T-helper 2 cell (primary cell): ENCODE measurements at regions not wholly inside any gene's neighbourhood (a gene's known extent, or its start where the extent isn't known, plus 50 kb on each side); places are given as distances from the start of the nearest gene placed in this dataset.
"Not testable (repeated sequence)": the region's sequence is repeated elsewhere in the genome, so short reads cannot be mapped to it uniquely, and the experiment has no call there.

Experiments
- DNase-seq, 5 experiments: peaks; one replicate each; pipeline versions ENCODE4 v3.0.0 to v3.0.0-alpha.2; 2012 to 2022

DNA sequence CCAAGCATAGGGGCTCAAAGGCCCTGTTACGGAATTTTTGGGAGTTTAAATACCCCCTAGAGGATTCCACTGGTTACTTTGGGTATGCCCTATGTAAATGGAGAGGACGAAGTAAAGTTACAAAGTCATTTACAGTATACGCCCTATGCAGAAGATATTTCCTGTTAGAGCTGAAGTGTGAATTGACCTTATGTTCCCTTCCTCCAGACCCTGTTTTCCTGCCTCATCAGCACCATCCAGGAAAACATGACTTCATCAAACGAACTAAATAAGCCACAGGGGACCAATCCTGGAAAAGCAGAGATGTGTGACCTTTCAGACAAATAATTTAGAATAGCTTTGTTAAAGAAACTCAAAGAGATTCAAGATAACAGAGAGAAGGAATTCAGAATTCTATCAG lies 177.4 kb downstream of the SQOR start:
- no peak for DNase-seq

DNA sequence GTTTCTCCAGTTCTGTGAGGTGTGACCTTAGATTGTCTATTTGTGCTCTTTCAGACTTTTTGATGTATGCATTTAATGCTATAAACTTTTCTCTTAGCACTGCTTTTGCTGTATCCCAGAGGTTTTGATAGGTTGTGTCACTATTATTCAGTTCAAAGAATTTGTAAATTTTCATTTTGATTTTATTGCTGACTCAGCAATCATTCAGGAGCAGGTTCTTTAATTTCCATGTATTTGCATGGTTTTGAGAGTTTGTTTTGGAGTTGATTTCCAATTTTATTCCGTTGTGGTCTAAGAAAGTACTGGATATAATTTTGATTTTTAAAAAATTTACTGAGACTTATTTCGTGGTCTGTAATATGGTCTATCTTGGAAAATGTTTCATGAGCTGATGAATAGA lies 182.7 kb downstream of the SQOR start:
- not testable (repeated sequence) for DNase-seq

DNA sequence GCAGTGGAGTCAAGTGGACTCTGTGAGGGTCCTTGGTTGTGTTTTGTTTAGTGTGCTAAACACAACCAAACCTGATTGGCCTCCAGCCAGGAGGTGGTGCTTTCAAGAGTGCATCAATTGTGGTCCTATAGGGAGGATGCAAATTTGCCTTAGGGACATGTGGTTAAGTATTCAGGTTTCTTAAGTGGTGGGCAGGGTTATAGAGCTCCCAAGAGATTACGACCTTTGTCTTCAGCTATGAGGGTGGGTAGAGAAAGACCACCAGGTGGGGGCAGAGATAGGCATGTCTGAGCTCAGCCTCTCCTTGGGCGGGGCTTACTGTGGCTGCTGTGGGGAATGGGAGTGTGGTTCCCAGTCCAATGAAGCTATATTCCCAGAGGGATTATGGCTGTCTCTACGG lies 186.6 kb downstream of the SQOR start:
- no peak for DNase-seq

DNA sequence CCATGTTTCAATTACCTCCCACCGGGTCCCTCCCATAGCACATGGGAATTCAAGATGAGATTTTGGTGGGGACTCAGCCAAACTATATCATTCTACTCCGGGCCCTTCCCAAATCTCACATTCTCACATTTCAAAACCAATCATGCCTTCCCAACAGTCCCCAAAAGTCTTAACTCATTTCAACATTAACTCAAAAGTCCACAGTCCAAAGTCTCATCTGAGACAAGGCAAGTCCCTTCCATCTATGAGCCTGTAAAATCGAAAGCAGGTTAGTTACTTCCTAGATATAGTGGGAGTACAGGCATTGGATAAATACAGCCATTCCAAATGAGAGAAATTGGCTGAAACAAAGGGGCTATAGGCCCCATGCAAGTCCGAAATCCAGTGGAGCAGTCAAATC lies 188.1 kb downstream of the SQOR start:
- not testable (repeated sequence) for DNase-seq

DNA sequence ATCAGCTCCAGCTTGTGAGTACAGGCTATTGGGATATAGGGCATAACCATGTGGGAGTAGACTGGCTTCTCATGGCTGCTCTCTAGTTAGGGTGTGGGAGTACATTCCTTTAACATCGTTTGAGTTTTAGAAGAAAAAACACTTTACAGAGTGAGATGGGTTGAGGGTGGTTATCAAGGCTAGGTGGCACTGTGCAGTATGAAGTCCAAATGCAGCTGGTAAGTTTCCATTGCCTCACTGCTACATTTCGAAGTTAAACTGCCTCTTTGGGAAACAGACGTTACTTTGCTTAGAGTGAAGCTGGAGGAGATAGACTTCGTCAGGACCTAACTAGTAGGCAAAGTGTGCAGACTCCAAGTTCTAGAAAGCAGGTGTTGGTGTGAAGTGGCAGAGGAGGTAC lies 192.4 kb downstream of the SQOR start:
- DNase-seq = no peak

DNA sequence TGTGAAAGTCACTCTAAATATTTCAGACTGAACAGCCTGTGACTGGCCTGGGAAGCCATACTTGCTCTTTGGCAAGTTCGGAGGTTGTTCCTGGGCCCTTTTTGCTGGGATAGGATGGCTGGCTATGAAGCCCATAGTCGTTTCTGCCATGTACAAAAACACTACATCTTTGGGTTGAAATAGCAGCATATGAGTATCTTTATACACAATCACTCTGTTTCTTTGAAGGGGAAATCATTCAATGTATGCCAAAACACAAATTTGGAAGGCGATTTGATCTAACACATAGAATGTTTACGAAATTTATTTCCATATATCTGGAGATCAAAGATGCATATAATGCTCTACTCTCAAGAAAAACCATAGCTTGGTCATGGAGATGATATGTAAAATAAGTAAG lies 192.9 kb downstream of the SQOR start:
- no peak for DNase-seq

DNA sequence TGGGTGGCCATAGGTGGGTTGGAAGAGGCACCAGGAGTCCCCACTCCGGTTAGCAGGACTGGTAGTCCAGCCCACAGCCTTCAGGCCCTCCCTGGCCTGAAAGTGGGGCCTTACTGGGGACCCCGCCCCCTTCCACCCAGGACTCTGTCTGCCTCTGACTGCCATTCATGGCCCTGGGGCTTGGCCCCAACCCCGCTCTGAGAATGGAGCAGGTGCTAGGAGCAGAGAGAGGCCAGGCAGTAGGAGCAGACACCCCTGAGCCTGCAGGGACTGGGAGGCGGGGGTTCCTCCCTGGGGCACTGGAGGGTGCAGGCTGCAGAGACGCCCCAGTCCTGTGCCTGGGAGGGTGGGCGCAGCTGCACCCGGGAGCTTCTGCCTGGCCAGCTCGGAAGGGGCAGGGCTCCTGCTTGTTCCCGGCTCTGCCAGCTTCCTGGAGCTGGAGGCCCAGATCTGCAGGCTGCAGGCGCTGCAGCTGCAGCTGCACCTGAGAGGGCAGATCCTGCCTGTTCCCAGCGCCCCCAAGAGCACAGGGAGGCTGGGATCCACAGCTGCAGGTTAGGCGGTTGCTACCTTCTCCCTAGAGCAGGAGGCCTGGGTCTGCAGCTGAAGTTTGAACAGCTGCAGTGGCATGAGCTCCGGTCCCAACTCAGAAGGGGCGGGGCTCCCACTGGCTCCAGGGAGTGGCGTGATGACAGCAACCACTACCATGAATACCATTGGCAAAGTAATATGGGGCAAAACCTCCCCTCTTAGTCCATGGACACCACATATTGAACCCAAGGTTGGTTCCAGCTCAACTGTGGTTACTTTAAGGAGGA lies 194.7 kb downstream of the SQOR start:
- DNase-seq = no peak

DNA sequence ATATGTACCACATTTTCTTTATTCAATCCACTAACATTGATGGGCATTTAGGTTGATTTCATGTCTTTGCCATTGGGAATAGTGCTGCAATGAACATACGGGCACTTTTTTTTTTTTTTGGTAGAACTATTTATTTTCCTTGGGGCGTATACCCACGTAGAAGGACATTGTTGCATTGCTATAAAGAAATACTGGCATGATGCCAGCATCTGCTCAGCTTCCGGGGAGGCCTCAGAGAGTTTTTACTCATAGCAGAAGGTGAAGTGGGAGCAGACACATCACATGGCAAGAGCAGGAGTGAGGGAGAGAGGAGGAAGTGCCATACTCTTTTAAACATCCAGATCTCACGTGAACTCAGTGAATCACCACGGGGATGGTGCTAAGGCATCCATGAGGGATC lies 197.0 kb downstream of the SQOR start:
- no peak for DNase-seq

DNA sequence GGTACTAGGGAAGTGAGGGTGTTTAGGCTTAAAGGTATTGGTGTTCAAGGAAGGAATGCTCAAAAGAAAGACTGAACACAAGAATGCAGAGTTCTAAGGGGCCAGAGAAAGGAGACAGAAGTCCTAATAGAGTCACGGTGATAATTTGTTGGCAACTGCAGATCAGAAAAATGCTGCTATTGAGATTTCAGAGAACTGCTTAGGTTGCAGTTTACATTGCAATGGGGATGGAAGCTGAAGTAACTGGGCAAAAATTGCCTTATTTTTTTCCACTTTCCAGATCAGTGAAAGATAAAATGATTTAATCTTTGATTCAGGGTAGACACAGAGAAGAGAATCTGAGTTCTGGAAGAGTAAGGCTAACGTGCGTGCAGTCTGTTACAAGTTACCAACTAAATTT lies 199.8 kb downstream of the SQOR start:
- DNase-seq = no peak

DNA sequence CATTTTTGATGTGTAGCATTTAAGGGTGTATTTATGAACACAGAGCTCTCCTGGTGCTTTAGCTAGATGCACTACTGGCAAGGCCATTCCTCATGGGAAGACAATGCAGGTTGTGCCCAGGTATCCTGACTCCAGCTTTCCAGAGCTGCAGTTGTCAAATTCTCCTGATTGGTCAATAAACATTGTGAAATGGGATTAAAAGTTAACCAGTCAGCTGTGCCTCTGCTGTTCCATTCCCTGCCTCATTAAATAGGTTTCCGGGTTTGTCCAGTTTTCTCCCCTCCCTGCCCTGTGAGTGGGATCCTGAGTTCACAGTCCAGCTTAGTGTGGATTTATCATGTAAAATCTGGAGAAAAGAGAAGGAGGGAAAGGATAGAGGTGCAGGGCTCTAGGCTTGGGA lies 207.3 kb downstream of the SQOR start:
- DNase-seq = no peak

DNA sequence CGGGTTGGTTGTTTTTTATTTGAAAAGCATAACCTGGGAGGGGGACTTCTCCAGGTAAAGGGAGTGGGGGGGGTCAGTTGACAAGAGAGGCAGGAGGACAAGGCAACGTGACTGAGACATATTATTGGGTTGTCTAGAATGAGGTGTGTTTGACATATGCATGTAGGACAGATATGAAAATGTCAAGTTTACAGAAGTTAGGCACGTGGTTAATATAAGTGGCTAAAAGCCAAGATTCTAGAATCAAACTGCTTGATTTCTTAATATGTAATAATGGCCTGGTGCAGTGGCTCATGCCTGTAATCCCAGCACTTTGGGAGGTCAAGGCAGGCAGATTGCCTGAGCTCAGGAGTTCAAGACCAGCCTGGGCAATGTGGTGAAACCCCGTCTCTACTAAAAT lies 212.8 kb downstream of the SQOR start:
- no peak for DNase-seq

DNA sequence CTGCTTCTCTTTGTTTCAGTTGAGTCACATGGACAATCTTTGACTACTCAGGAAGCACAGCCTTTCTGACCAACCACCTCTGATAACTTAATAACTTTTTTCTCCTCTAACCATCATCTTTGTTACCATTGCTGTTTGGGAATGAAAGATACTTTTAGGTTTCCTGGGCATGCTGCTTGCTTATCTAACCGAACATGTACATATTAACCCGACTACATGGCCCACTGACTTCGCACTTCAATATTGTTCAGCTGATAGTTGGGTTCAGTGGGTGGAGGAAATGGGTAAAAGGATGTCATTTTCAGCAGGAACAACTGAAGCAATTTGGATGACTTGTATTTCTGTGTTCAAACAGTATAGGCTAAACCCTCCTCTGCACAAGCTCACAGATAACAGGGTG lies 214.3 kb downstream of the SQOR start:
- no peak for DNase-seq

DNA sequence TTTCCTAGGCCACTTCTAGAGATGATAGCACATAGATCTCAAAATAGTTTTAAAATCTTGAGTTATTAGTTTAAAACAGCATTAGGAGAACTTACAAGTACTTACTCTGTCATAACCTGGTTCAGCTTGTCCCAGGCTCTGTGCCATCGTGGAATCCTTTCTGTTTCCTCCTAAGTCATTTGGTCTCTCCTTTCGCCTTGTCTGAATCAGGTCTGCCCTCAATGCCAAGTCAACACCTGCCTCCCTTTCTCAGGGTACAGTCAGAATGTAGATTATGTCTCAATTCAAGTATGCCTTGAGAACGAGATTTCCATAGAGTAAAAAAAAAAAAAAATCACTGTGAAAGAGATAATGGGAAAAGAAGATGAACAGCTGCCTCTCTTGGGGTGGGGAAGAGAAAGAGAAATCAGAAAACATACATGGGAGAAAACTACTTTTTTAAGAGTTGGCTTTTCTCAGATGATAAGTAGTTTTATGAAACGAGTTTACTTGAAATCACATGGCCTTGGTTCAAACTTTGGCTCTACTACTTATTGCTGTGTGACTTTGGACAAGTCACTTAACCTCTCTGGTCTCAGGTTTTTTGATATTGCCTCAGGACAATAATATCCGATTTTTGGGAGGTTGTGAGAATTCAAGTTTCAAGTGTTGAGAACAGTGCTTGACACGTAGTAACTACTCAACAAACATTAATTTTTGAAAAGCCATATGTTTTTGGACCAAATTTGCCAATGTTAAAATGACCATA lies 219.8 kb downstream of the SQOR start:
- no peak for DNase-seq

DNA sequence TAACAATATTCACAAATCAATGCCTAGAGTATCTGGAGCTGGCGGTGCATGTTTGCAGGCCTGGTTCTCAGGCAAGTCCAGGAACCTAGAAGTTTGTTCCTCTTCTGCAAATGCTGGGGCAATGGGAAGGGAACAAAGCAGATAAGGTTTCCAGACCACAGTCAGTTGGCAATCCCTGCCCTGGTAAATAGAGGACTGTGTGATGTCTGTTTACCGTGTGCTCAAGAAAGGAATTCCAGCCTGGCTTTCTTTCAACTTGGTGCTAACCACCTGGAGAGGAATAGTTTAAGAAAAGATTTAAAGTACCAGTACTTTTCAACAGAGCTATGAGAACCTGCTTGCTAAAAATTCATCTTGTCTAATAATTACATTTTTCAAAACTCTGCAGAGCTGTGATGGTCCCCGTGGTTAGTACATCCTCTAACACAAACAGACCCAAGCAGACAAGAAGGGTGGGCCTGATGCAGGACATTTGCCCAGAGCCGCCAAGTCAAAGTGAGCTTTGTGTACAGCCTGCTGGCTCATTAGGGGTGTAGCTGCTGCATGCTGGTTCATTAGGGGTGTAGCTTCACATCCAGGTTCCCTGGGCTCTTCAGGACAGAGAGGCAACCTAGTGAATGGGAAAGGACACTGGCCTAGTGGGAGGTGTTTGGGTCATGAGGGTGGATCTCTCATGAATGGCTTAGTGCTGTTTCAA lies 220.5 kb downstream of the SQOR start:
- no peak for DNase-seq

DNA sequence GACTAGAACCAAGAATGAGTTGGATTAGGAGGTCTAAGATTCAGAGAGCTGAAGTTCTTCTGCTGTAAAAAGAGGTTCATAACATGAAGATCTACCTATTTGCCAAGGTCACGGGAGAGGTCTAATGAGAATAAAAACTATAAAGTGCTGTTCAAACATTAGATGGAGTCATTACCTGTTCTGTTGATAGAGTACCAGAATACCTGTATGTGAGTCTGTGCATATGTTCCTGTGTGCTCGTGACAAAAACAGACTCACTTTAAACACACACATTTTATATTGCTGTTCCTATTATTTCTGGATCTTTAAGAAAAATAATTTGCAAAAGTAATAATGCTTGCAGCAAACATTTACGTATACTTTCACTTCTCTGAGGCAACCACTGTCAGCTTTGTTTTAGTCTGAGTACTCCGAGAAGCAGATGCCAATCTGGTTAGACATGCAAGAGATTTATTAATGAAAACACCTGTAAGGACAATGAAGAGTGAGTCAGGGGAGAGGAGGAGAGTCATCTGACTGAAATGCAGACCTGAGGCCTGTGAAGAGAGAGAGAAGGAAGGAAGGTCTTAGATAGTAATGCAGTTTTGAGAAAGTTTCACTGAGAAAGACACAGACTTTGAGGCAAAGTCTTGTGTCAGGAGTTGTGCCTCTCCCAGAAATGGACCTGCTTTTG lies 221.2 kb downstream of the SQOR start:
- DNase-seq = no peak

DNA sequence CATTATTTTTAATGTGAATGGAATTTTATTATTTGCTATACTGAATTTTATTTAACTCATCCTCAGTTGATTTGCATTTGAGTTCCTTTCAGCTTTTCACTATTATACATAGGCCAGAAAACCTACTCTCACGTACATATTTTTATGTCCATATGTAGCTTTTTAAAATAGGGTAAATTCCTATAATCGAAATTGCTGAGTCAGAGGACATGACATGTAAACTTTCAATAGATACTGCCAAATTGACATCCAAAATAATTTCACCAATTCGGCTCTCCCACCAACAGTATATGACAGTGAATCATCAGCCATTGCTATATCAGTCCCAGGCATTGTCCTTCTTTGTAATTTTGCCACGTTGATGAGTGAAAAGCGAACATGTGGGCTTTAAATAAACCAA lies 222.5 kb downstream of the SQOR start:
- DNase-seq = no peak

DNA sequence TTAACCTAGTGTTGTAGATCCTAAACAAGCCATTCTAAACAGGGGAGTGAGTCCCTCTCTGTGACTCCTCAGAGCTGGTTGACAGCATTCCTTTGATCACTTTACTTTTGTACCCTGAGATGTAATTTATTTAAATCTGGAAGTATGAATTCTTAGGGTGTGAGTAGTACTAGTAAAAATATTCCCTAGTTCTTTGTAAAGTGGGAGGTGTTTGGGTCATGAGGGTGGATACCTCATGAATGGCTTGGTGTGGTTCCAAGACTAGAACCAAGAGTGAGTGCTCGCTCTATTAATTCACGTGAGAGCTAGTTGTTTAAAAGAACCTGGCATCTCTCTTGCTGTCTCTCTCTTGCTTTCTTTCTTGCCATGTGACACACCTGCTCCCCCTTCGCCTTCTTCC lies 223.7 kb downstream of the SQOR start:
- DNase-seq = no peak

DNA sequence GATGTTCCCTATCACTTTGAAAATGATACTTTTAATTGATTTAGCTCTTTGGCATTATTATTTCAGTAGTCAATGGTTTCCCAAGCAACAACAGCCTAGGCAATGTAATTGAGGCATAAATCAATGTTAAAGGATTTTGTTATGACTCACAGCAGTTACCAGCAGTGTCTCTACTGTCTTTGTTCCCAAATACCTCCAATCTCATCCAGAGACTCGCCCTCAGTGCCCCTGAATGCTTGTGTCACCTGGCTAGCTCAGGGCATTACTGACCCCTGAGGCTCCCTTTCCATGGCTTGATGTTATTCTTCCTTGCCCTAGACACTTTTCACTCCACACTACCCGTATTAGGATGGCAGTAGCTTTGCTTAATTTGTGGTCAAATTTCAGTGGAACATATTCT lies 227.2 kb downstream of the SQOR start:
- DNase-seq = no peak

DNA sequence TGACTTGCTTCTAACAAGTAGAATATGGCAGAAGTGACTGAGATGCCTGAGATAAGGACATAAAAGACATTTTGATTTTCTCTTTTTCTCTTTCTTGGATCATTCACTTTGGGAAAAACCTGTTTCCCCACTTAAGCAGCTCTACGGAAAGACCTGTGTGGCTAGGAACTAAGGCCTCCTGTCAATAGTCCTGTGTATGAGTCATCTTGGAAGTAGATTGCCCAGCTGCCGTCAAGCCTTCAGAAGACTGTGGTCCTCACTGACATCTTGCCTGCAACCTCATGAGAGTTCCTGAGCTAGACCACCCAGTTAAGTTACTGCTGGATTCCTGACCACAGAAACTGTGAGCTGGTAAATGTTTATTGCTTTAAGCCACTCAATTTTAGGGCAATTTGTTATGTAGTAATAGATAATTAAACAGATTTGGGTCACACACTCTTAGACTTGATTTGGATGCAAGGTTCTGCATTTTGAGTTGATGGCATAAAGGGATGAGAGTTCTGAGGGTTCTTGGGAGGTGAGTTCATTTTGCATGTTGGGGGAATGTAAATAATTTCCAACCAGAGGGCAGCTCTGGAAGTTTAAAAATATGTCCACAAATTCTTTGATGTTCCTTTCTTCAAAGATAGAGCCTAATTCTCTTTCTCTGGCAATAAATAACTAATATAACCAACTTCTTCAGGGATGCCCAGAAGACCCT lies 229.2 kb downstream of the SQOR start:
- DNase-seq = no peak

DNA sequence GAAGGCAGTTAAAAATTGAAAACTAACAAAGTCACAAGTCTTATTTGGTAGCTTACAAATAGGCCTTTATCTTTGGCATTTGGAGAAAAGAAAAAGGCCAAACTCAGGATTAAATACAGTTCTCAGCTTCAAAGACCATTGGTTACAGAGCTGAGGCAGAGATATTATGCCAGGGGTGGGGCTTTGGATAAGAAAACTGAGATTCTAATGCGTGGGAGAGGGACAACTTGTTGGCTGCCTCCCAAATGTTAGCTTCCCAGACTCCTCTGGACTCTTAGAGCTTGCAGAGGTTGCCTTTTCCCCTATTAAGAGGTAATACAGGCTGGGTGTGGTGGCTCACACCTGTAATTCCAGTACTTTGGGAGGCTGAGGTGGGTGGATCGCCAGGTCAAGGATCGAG lies 231.8 kb downstream of the SQOR start:
- no peak for DNase-seq

DNA sequence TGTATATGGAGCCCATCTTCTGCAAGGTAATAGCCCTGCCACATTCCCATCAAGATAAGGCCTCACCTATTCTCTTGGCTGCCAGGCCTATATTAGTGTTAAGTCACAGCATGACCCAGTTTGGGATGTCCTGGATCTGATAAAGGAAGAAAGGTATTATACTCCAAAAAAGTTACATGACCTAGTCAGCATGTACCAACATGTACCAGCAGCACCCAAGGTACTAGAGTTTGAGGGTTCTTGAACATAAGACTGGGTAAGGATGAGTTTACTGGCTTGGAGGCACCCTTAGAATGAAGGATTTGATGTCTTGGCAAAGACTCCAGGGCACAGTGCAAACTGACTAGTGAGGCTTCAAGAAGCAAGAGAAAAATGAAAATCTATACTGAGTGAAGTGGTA lies 232.5 kb downstream of the SQOR start:
- no peak for DNase-seq

DNA sequence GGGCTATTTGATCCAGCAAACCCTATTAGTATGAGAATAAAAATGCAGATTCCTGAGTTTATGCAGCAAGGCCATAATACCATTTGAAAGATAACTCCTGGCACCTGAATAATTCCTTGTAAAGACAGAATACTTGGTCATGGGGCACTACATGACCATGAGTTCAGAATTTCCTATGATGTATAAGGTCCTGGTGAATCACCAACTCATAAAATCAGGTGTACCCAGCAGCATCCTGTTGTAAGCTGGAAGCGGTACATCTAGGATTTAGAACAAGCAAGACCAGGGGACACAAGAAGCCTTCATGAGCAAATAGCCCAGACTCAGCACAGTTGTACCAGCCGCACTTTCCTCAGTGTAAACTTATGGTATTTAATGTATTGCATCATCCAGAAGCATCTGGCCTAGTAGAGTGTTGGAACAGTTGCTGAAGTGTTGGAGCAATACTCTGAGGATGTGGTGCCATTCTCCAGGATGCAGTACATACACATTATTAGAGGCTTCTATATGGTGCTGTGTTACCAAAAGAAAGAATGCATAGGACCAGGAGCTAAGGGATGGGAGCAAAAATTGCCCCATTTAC lies 233.4 kb downstream of the SQOR start:
- DNase-seq = no peak
